ENCODE measurements at regions not wholly inside any gene's neighbourhood (a gene's known extent, or its start where the extent isn't known, plus 50 kb on each side); places are given as distances from the start of the nearest gene placed in this dataset.

DNA sequence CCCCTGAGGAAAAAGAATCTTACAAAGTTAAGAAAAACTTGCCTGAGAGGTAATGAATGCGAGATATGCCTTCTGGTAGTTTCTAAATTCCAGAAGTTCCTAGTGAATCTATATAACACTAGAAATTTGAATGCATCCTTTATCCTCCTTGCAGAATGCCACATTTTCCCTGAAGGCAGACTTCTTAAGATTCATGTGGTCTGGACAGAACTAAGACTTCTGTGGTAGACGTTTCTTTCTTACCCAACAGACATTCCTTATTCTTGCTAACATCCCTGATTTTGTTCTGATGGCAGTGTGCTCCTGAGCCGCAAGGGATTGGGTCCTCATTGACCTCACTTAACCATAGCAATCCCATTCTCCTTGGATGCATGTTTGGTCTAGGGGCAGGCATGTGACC lies 121.3 kb upstream of the PAPPA2 start:
- Histone ChIP-seq H3K9me3 (ENCODE audit: insufficient read depth, low read length) (peaks cover 10% of the 10 kb centered on the region; the same call in 1 of the 2 replicates), H3K27me3 (ENCODE audit: low read length) (no peaks in the 10 kb centered on the region), H3F3A (ENCODE audit: insufficient read depth) (no peaks in the 10 kb centered on the region), H3K9ac (ENCODE audit: low read length) (no peak overlapping the region), H2AFZ (ENCODE audit: low read depth, low read length, severe bottlenecking) (no peak overlapping the region), H3K27ac (ENCODE audit: low read depth, low read length) (no peak overlapping the region), H3K36me3 (ENCODE audit: low read length) (no peaks in the 10 kb centered on the region), H3K9me2 (replicated peaks; ENCODE audit: insufficient read depth, low read length) (no peaks in the 10 kb centered on the region), H3K79me2 (ENCODE audit: insufficient read depth, low read length) (no peaks in the 10 kb centered on the region), H4K20me1 (ENCODE audit: low read depth, low read length) (no peaks in the 10 kb centered on the region), H3K4me3 (ENCODE audit: insufficient read depth, low read length, poor library complexity, severe bottlenecking) (no peak overlapping the region), H3K4me2 (ENCODE audit: low read depth, low read length, poor library complexity, severe bottlenecking) (no peak overlapping the region)
- TF ChIP-seq EZH2phosphoT487 (conservative IDR thresholded peaks at IDR 0.05; ENCODE audit: low read length), result no peak
- TF ChIP-seq, protein P1, sequence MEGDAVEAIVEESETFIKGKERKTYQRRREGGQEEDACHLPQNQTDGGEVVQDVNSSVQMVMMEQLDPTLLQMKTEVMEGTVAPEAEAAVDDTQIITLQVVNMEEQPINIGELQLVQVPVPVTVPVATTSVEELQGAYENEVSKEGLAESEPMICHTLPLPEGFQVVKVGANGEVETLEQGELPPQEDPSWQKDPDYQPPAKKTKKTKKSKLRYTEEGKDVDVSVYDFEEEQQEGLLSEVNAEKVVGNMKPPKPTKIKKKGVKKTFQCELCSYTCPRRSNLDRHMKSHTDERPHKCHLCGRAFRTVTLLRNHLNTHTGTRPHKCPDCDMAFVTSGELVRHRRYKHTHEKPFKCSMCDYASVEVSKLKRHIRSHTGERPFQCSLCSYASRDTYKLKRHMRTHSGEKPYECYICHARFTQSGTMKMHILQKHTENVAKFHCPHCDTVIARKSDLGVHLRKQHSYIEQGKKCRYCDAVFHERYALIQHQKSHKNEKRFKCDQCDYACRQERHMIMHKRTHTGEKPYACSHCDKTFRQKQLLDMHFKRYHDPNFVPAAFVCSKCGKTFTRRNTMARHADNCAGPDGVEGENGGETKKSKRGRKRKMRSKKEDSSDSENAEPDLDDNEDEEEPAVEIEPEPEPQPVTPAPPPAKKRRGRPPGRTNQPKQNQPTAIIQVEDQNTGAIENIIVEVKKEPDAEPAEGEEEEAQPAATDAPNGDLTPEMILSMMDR (IDR thresholded peaks at IDR 0.05; ENCODE audit: insufficient read depth, low read length, poor library complexity, severe bottlenecking), result no peak

- Histone ChIP-seq H3K4me3 (ENCODE audit: insufficient read depth, low read length, poor library complexity, severe bottlenecking) (no peak overlapping the region), H3K36me3 (ENCODE audit: low read length) (no peaks in the 10 kb centered on the region), H3K4me2 (ENCODE audit: low read depth, low read length, poor library complexity, severe bottlenecking) (no peak overlapping the region), H3F3A (ENCODE audit: insufficient read depth) (no peaks in the 10 kb centered on the region), H3K27ac (ENCODE audit: low read depth, low read length) (no peak overlapping the region), H3K9me3 (ENCODE audit: insufficient read depth, low read length) (no peaks in the 10 kb centered on the region), H3K9ac (ENCODE audit: low read length) (no peak overlapping the region), H2AFZ (ENCODE audit: low read depth, low read length, severe bottlenecking) (no peak overlapping the region), H3K27me3 (ENCODE audit: low read length) (no peaks in the 10 kb centered on the region), H3K9me2 (replicated peaks; ENCODE audit: insufficient read depth, low read length) (no peaks in the 10 kb centered on the region), H3K79me2 (ENCODE audit: insufficient read depth, low read length) (no peaks in the 10 kb centered on the region), H4K20me1 (ENCODE audit: low read depth, low read length) (no peaks in the 10 kb centered on the region)
- no peak for TF ChIP-seq EZH2phosphoT487 (conservative IDR thresholded peaks at IDR 0.05; ENCODE audit: low read length)
- TF ChIP-seq, protein P1 (IDR thresholded peaks at IDR 0.05; ENCODE audit: insufficient read depth, low read length, poor library complexity, severe bottlenecking), result no peak
Observed at GRCh38 chr1:176338877-176339276, 124.1 kb upstream of the PAPPA2 start.

DNA sequence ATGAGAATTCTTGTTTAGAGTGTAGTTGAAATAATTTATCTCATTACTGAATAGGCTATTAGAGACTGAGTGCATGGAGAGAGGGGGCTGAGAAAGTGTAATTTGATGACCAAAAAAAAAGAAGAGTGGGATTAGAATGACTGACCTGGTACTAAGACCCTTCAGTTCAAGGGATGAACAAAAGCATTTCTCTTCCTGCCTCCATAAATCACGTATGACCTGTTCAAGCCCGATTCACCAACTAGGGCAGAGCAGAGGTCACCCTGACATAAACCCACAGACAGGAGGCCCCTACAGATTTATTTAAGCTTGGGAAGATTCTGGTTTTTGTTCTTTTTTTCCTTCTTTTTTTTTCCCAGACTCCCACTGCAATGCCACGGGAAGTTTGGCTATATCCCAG lies 123.7 kb upstream of the COP1 start:
- H3F3A ChIP-seq (ENCODE audit: insufficient read depth), result no peaks in the 10 kb centered on the region
- no peaks in the 10 kb centered on the region for H3K79me2 ChIP-seq (ENCODE audit: insufficient read depth, low read length)
- H3K9ac ChIP-seq (ENCODE audit: low read length), result no peak overlapping the region
- no peak for TF ChIP-seq EZH2phosphoT487 (conservative IDR thresholded peaks at IDR 0.05; ENCODE audit: low read length)
- TF ChIP-seq, protein P1 (IDR thresholded peaks at IDR 0.05; ENCODE audit: insufficient read depth, low read length, poor library complexity, severe bottlenecking), result no peak
- H3K27ac ChIP-seq (ENCODE audit: low read depth, low read length), result no peak overlapping the region
- no peaks in the 10 kb centered on the region for H3K9me2 ChIP-seq (replicated peaks; ENCODE audit: insufficient read depth, low read length)
- H4K20me1 ChIP-seq (ENCODE audit: low read depth, low read length), result no peaks in the 10 kb centered on the region
- H2AFZ ChIP-seq (ENCODE audit: low read depth, low read length, severe bottlenecking), result no peak overlapping the region
- no peak overlapping the region for H3K4me2 ChIP-seq (ENCODE audit: low read depth, low read length, poor library complexity, severe bottlenecking)
- no peaks in the 10 kb centered on the region for H3K9me3 ChIP-seq (ENCODE audit: insufficient read depth, low read length)
- H3K4me3 ChIP-seq (ENCODE audit: insufficient read depth, low read length, poor library complexity, severe bottlenecking), result no peak overlapping the region
- no peaks in the 10 kb centered on the region; the same call in 1 of the 2 replicates for H3K27me3 ChIP-seq (ENCODE audit: low read length)
- H3K36me3 ChIP-seq (ENCODE audit: low read length), result no peaks in the 10 kb centered on the region

Measured in SU-DHL-6 (cell line).